HEK293 (cell line): ENCODE measurements at regions not wholly inside any gene's neighbourhood (a gene's known extent, or its start where the extent isn't known, plus 50 kb on each side); places are given as distances from the start of the nearest gene placed in this dataset.

Experiments
- CTCF ChIA-PET: fragments of 350-600 bp; formaldehyde crosslinking; extraction: SDS; loops from one replicate; lab custom pipeline; 2021; ENCODE audit warnings: antibody characterized with exemption; lab: Yijun Ruan, JAX
- POLR2A ChIA-PET: fragments of 300-600 bp; formaldehyde crosslinking; extraction: SDS; loops from one replicate; lab custom pipeline; 2020; ENCODE audit warnings: antibody characterized with exemption, inconsistent platforms; lab: Yijun Ruan, JAX
- H3K27ac ChIP-seq: fragments of 200-500 bp; sonication (Bioruptor generic); 2 replicates; pipeline ENCODE4 v1.5.1; 2014; ENCODE audit warnings: low read depth, low read length, control low read depth, inconsistent platforms; ENCODE audit errors: extremely low read depth
- H3K36me3 ChIP-seq, 2 experiments: fragments of 200-500 bp in 1 of 2; sonication (Bioruptor generic) in 1 of 2; 1 replicate in 1 of 2; 2 replicates in 1 of 2; pipeline ENCODE4 v1.5.1; 2014 to 2017; ENCODE audit warnings: inconsistent platforms in 2 of 2, low read length in 2 of 2; ENCODE audit not compliant: control insufficient read depth in 2 of 2, insufficient read depth in 1 of 2
- H3K4me1 ChIP-seq: fragments of 200-500 bp; sonication (Bioruptor generic); 2 replicates; pipeline ENCODE4 v1.5.1; 2014; ENCODE audit warnings: mild to moderate bottlenecking, low read length, inconsistent platforms; ENCODE audit not compliant: control insufficient read depth, insufficient read depth
- H3K4me3 ChIP-seq: 2 replicates; pipeline ENCODE4 v1.5.1; 2011; ENCODE audit warnings: low read depth, mild to moderate bottlenecking, control low read depth, low read length, moderate library complexity
- H3K9me3 ChIP-seq: fragments of 200-500 bp; sonication (Bioruptor generic); 2 replicates; pipeline ENCODE4 v1.5.1; 2014; ENCODE audit warnings: low read depth, low read length, inconsistent platforms; ENCODE audit not compliant: control insufficient read depth, insufficient read depth
- ELK4 ChIP-seq: IDR thresholded peaks from 2 replicates; pipeline ENCODE4 v1.6.1; 2011; ENCODE audit warnings: mild to moderate bottlenecking, low read depth, low read length, borderline replicate concordance
- FEZF1 ChIP-seq: fragments of 450-650 bp; formaldehyde crosslinking; IDR thresholded peaks from 2 replicates; pipeline ENCODE4 v1.5.1; 2016; ENCODE audit warnings: missing biosample characterization, missing genetic modification characterization
- KLF16 ChIP-seq: fragments of 450-650 bp; formaldehyde crosslinking; IDR thresholded peaks from 2 replicates; pipeline ENCODE4 v1.5.1; 2017; ENCODE audit warnings: missing biosample characterization, missing genetic modification characterization
- PRDM2 ChIP-seq: fragments of 450-650 bp; formaldehyde crosslinking; IDR thresholded peaks from 2 replicates; pipeline ENCODE4 v1.5.1; 2016; ENCODE audit warnings: missing biosample characterization, missing genetic modification characterization, borderline replicate concordance
- RBAK ChIP-seq: fragments of 450-650 bp; formaldehyde crosslinking; IDR thresholded peaks from 2 replicates; pipeline ENCODE4 v1.5.1; 2016; ENCODE audit warnings: missing biosample characterization, missing genetic modification characterization
- SALL2 ChIP-seq: fragments of 450-650 bp; formaldehyde crosslinking; IDR thresholded peaks from 2 replicates; pipeline ENCODE4 v1.5.0; 2017; ENCODE audit warnings: missing biosample characterization, mild to moderate bottlenecking, missing genetic modification characterization, borderline replicate concordance
- SCRT2 ChIP-seq: fragments of 450-650 bp; formaldehyde crosslinking; IDR thresholded peaks from 2 replicates; pipeline ENCODE4 v1.5.1; 2016; ENCODE audit warnings: missing biosample characterization, missing genetic modification characterization
- TRIM28 ChIP-seq: IDR thresholded peaks from 2 replicates; pipeline ENCODE4 v1.6.1; 2011; ENCODE audit warnings: low read length, control low read depth, borderline replicate concordance
- ZBTB48 ChIP-seq: fragments of 450-650 bp; formaldehyde crosslinking; IDR thresholded peaks from 2 replicates; pipeline ENCODE4 v1.5.1; 2016; ENCODE audit warnings: missing biosample characterization, missing genetic modification characterization
- ZEB2 ChIP-seq: fragments of 450-650 bp; formaldehyde crosslinking; IDR thresholded peaks from 2 replicates; pipeline ENCODE4 v1.5.1; 2016; ENCODE audit warnings: missing biosample characterization, missing genetic modification characterization
- ZNF114 ChIP-seq: fragments of 450-650 bp; formaldehyde crosslinking; IDR thresholded peaks from 2 replicates; pipeline ENCODE4 v1.5.0; 2017; ENCODE audit warnings: missing biosample characterization, missing genetic modification characterization
- ZNF146 ChIP-seq: fragments of 450-650 bp; formaldehyde crosslinking; IDR thresholded peaks from 2 replicates; pipeline ENCODE4 v1.5.1; 2016; ENCODE audit warnings: missing biosample characterization, missing genetic modification characterization
- ZNF223 ChIP-seq: fragments of 450-650 bp; formaldehyde crosslinking; IDR thresholded peaks from 2 replicates; pipeline ENCODE4 v1.5.1; 2016; ENCODE audit warnings: missing biosample characterization, missing genetic modification characterization
- ZNF248 ChIP-seq: fragments of 450-650 bp; formaldehyde crosslinking; IDR thresholded peaks from 2 replicates; pipeline ENCODE4 v1.5.1; 2017; ENCODE audit warnings: missing biosample characterization, missing genetic modification characterization
- ZNF302 ChIP-seq: fragments of 450-650 bp; formaldehyde crosslinking; IDR thresholded peaks from 2 replicates; pipeline ENCODE4 v1.5.1; 2016; ENCODE audit warnings: missing biosample characterization, missing genetic modification characterization, low read depth
- ZNF544 ChIP-seq: fragments of 450-650 bp; formaldehyde crosslinking; IDR thresholded peaks from 2 replicates; pipeline ENCODE4 v1.5.0; 2017; ENCODE audit warnings: missing biosample characterization, missing genetic modification characterization
- ZNF610 ChIP-seq: fragments of 450-650 bp; formaldehyde crosslinking; IDR thresholded peaks from 2 replicates; pipeline ENCODE4 v1.5.1; 2016; ENCODE audit warnings: missing biosample characterization, missing genetic modification characterization, borderline replicate concordance
- ZNF629 ChIP-seq: fragments of 450-650 bp; formaldehyde crosslinking; IDR thresholded peaks from 2 replicates; pipeline ENCODE4 v1.5.1; 2017; ENCODE audit warnings: missing biosample characterization, missing genetic modification characterization
- ZNF658 ChIP-seq: fragments of 450-650 bp; formaldehyde crosslinking; IDR thresholded peaks from 2 replicates; pipeline ENCODE4; 2016; ENCODE audit warnings: missing biosample characterization, missing genetic modification characterization
- ZNF660 ChIP-seq: fragments of 450-650 bp; IDR thresholded peaks from 2 replicates; pipeline ENCODE4 v1.5.1; 2018; ENCODE audit warnings: missing biosample characterization, mild to moderate bottlenecking, missing genetic modification characterization
- ZNF701 ChIP-seq: fragments of 450-650 bp; formaldehyde crosslinking; IDR thresholded peaks from 2 replicates; pipeline ENCODE4 v1.5.1; 2016; ENCODE audit warnings: missing biosample characterization, missing genetic modification characterization
- ZNF704 ChIP-seq: fragments of 450-650 bp; formaldehyde crosslinking; IDR thresholded peaks from 2 replicates; pipeline ENCODE4 v1.5.1; 2016; ENCODE audit warnings: missing biosample characterization, missing genetic modification characterization
- TF ChIP-seq, protein P1 (sequence below): fragments of 450-650 bp; formaldehyde crosslinking; IDR thresholded peaks from 2 replicates; pipeline ENCODE4 v1.5.1; 2016; ENCODE audit warnings: missing biosample characterization, missing genetic modification characterization
- TF ChIP-seq, protein P2 (sequence below): fragments of 450-650 bp; formaldehyde crosslinking; IDR thresholded peaks from 2 replicates; pipeline ENCODE4 v1.5.1; 2016; ENCODE audit warnings: missing biosample characterization, missing genetic modification characterization

- Histone ChIP-seq H3K27ac (no peak overlapping the region), H3K4me1 (no peaks in the 10 kb centered on the region), H3K4me3 (no peak overlapping the region), H3K36me3 (no peaks in the 10 kb centered on the region)
- CTCF ChIA-PET, result no interaction called here
- POLR2A ChIA-PET, result no interaction called here
- TF ChIP-seq FEZF1 (no peak), ZNF114 (tag by site-specific recombination) (no peak), ZNF701 (tag by site-specific recombination) (no peak), ZEB2 (no peak), ZNF302 (tag by site-specific recombination) (no peak), PRDM2 (no peak), ZNF146 (tag by site-specific recombination) (no peak), ZNF629 (tag by site-specific recombination) (no peak), ZNF660 (tag by site-specific recombination) (no peak), ZNF248 (no peak), ZNF704 (tag by site-specific recombination) (no peak)
- TF ChIP-seq, protein P1, sequence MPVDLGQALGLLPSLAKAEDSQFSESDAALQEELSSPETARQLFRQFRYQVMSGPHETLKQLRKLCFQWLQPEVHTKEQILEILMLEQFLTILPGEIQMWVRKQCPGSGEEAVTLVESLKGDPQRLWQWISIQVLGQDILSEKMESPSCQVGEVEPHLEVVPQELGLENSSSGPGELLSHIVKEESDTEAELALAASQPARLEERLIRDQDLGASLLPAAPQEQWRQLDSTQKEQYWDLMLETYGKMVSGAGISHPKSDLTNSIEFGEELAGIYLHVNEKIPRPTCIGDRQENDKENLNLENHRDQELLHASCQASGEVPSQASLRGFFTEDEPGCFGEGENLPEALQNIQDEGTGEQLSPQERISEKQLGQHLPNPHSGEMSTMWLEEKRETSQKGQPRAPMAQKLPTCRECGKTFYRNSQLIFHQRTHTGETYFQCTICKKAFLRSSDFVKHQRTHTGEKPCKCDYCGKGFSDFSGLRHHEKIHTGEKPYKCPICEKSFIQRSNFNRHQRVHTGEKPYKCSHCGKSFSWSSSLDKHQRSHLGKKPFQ (tag by site-specific recombination), result no peak
- TF ChIP-seq, all 188 proteins: peak for 0
- no peaks in the 10 kb centered on the region for H3K9me3 ChIP-seq
Measured at GRCh38 chr19:23528376-23528775, 133.1 kb upstream of the ZNF91 start.

GRCh38 chr19:23527797-23528196, 132.5 kb upstream of the ZNF91 start:
- Histone ChIP-seq H3K27ac (no peak overlapping the region), H3K4me3 (no peak overlapping the region), H3K4me1 (no peaks in the 10 kb centered on the region), H3K36me3 (no peaks in the 10 kb centered on the region), H3K9me3 (no peaks in the 10 kb centered on the region)
- POLR2A ChIA-PET, result no interaction called here
- CTCF ChIA-PET, result no interaction called here
- TF ChIP-seq ZNF544 (no peak), TRIM28 (peak; percentile 79; the same call in 1 of the 2 replicates)

DNA sequence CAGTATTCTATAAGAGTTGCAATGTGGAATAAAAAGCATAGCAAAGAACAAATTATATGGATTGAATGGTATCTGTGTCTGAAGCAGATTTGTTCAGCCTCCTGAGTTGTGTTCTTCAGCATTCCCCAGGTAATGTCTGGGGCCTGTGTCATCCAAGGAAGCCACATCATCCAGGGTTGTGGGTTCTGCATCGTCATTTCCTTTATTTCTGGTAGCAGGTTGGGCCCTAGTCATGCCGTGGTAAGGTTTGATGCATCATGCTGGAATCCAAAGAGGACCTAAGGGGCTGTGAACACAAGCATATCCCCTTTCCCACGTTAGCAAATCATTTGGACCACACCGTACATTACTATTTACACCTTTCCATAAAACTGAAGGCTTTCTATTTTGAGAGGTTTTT, 131.0 kb upstream of the ZNF91 start:
- POLR2A ChIA-PET, result no interaction called here
- CTCF ChIA-PET, result no interaction called here
- no peaks in the 10 kb centered on the region for H3K4me1 ChIP-seq
- no peak overlapping the region for H3K4me3 ChIP-seq
- no peaks in the 10 kb centered on the region for H3K36me3 ChIP-seq
- no peak overlapping the region for H3K27ac ChIP-seq
- no peaks in the 10 kb centered on the region for H3K9me3 ChIP-seq
- TF ChIP-seq ZNF223 (tag by site-specific recombination) (no peak), ELK4 (no peak), SCRT2 (no peak), ZNF658 (tag by site-specific recombination) (no peak), ZNF610 (tag by site-specific recombination) (no peak), ZBTB48 (no peak), SALL2 (tag by site-specific recombination) (no peak), KLF16 (tag by site-specific recombination) (no peak), RBAK (tag by site-specific recombination) (no peak)
- TF ChIP-seq, protein P2, sequence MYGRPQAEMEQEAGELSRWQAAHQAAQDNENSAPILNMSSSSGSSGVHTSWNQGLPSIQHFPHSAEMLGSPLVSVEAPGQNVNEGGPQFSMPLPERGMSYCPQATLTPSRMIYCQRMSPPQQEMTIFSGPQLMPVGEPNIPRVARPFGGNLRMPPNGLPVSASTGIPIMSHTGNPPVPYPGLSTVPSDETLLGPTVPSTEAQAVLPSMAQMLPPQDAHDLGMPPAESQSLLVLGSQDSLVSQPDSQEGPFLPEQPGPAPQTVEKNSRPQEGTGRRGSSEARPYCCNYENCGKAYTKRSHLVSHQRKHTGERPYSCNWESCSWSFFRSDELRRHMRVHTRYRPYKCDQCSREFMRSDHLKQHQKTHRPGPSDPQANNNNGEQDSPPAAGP (tag by site-specific recombination), result no peak
